NB4 (cell line): ENCODE measurements at regions not wholly inside any gene's neighbourhood (a gene's known extent, or its start where the extent isn't known, plus 50 kb on each side); places are given as distances from the start of the nearest gene placed in this dataset.

ENCODE experiments used
- POLR2A ChIP-seq: IDR thresholded peaks from 2 replicates; pipeline ENCODE4 v1.6.1; 2011; ENCODE audit warnings: mild to moderate bottlenecking; ENCODE audit not compliant: insufficient read length; ENCODE audit errors: extremely low read depth
- TF ChIP-seq, protein P1 (sequence below): IDR thresholded peaks from one replicate; pipeline ENCODE4 v1.5.1; 2012; ENCODE audit warnings: low read depth, low read length

DNA sequence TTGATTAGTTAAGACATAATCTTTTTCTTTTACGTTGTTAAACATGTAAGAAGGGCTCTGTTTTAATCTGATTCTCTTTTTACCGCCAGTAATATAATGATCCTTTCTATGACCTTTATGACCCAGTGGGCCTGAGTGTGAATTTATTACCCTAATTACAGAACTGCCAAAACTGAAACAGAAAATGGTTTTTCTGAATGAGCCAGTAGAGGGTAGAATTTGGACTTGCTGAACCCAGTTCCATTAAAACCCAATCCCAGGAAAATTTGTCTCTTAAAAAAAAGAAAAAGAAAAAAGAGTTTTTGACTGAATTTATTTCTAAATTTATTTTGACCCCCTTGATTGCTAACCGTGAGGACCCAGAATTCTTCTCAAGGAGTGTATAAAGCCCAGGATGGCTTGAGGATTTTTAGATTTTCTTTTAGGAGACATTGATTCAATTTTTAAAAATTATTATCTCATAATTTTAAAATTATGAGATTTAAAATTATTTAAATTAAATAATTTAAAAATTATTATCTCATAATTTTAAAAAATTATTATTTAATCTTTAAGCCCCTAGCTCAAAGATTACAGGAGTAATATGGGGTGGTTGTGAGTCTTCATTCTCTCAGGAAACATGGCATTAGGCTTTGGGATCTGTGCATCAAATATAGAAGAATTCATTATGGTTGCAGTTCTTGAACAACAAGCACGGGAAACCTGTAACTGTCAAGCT, 94.1 kb upstream of the GLIS3 start:
- TF ChIP-seq, protein P1, sequence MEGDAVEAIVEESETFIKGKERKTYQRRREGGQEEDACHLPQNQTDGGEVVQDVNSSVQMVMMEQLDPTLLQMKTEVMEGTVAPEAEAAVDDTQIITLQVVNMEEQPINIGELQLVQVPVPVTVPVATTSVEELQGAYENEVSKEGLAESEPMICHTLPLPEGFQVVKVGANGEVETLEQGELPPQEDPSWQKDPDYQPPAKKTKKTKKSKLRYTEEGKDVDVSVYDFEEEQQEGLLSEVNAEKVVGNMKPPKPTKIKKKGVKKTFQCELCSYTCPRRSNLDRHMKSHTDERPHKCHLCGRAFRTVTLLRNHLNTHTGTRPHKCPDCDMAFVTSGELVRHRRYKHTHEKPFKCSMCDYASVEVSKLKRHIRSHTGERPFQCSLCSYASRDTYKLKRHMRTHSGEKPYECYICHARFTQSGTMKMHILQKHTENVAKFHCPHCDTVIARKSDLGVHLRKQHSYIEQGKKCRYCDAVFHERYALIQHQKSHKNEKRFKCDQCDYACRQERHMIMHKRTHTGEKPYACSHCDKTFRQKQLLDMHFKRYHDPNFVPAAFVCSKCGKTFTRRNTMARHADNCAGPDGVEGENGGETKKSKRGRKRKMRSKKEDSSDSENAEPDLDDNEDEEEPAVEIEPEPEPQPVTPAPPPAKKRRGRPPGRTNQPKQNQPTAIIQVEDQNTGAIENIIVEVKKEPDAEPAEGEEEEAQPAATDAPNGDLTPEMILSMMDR = no peak
- no peak for TF ChIP-seq POLR2A
